Glomerular visceral epithelial cell (primary cell): ENCODE measurements at regions not wholly inside any gene's neighbourhood (a gene's known extent, or its start where the extent isn't known, plus 50 kb on each side); places are given as distances from the start of the nearest gene placed in this dataset.

Experiments
- DNase-seq: peaks from one replicate; pipeline ENCODE4 v3.0.0-alpha.2; 2016; ENCODE audit errors: extremely low spot score

- DNase-seq = no peak
These were observed 703.0 kb upstream of the LRFN5 start for GRCh38 chr14:40903709-40904108.

GRCh38 chr14:40899435-40899834, 707.2 kb upstream of the LRFN5 start:
- DNase-seq = no peak

GRCh38 chr14:40894846-40895245, 711.8 kb upstream of the LRFN5 start:
- DNase-seq = no peak

GRCh38 chr14:40889126-40889525, 717.5 kb upstream of the LRFN5 start:
- no peak for DNase-seq

- no peak for DNase-seq
These were observed 718.8 kb upstream of the LRFN5 start for GRCh38 chr14:40887912-40888311.

- no peak for DNase-seq
These were observed 736.4 kb upstream of the LRFN5 start for GRCh38 chr14:40870252-40870651.

- DNase-seq = no peak
These were observed 747.6 kb upstream of the LRFN5 start for GRCh38 chr14:40859055-40859454.

GRCh38 chr14:40855343-40855742, 751.3 kb upstream of the LRFN5 start:
- no peak for DNase-seq

GRCh38 chr14:40850191-40850590, 756.5 kb upstream of the LRFN5 start:
- DNase-seq = no peak

- peak; percentile 2 for DNase-seq
These were observed 759.2 kb upstream of the LRFN5 start for GRCh38 chr14:40847480-40847879.

GRCh38 chr14:40842816-40843215, 763.9 kb upstream of the LRFN5 start:
- DNase-seq = no peak

- DNase-seq = no peak
These were observed 764.8 kb upstream of the LRFN5 start for GRCh38 chr14:40841886-40842285.

GRCh38 chr14:40838601-40839000, 768.1 kb upstream of the LRFN5 start:
- DNase-seq = no peak

GRCh38 chr14:40806471-40806870, 800.2 kb upstream of the LRFN5 start:
- no peak for DNase-seq

- DNase-seq = no peak
These were observed 810.5 kb upstream of the LRFN5 start for GRCh38 chr14:40796168-40796567.

GRCh38 chr14:40784860-40785259, 821.8 kb upstream of the LRFN5 start:
- DNase-seq = no peak

GRCh38 chr14:40762685-40763084, 844.0 kb upstream of the LRFN5 start:
- no peak for DNase-seq

GRCh38 chr14:40762177-40762576, 844.5 kb upstream of the LRFN5 start:
- no peak for DNase-seq

GRCh38 chr14:40760704-40761103, 846.0 kb upstream of the LRFN5 start:
- DNase-seq = no peak

GRCh38 chr14:40758076-40758475, 848.6 kb upstream of the LRFN5 start:
- no peak for DNase-seq

- DNase-seq = no peak
These were observed 849.2 kb upstream of the LRFN5 start for GRCh38 chr14:40757376-40757950.

GRCh38 chr14:40733206-40733605, 873.5 kb upstream of the LRFN5 start:
- no peak for DNase-seq

GRCh38 chr14:40727107-40727506, 879.6 kb upstream of the LRFN5 start:
- DNase-seq = no peak

- no peak for DNase-seq
These were observed 893.3 kb upstream of the LRFN5 start for GRCh38 chr14:40713387-40713786.
